Esophagus squamous epithelium (tissue), 4 donors: ENCODE measurements at regions not wholly inside any gene's neighbourhood (a gene's known extent, or its start where the extent isn't known, plus 50 kb on each side); places are given as distances from the start of the nearest gene placed in this dataset.
"Not testable (repeated sequence)": the region's sequence is repeated elsewhere in the genome, so short reads cannot be mapped to it uniquely, and the experiment has no call there.

Experiments
- POLR2A ChIP-seq, 4 donors: fragments of 450-650 bp; IDR thresholded peaks; one replicate each; pipeline ENCODE4 v1.6.1; 2017; ENCODE audit warnings: antibody characterized with exemption in 4 of 4, mild to moderate bottlenecking in 4 of 4, moderate library complexity in 3 of 4
- TF ChIP-seq, protein P1 (sequence below), 6 experiments: fragments of 450-650 bp in 4 of 6; fragments of 200-600 bp in 2 of 6; sonication (generic) in 2 of 6; IDR thresholded peaks; one replicate each; pipeline ENCODE4 v1.5.1; 2016 to 2019; ENCODE audit warnings: antibody characterized with exemption in 6 of 6, mild to moderate bottlenecking in 4 of 6, moderate library complexity in 4 of 6

DNA sequence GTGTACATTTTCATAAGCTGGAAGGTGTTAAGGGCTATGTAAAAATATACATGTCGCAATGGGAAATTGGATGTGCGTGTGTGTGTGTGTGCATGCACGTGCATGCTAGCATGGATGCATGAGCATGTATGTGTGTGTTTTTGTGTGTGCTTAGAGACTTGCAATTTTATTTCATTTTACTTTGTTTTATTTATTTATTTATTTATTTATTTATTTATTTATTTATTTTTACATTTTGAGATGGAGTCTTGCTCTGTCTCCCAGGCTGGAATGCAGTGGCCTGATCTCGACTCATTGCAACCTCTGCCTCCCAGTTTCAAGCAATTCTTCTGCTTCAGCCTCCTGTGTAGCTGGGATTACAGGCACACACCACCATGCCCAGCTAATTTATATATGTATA is 50.4 kb upstream of the CDH9 start:
- not testable (repeated sequence) for TF ChIP-seq POLR2A (IDR thresholded peaks at IDR 0.05)
- TF ChIP-seq, protein P1, sequence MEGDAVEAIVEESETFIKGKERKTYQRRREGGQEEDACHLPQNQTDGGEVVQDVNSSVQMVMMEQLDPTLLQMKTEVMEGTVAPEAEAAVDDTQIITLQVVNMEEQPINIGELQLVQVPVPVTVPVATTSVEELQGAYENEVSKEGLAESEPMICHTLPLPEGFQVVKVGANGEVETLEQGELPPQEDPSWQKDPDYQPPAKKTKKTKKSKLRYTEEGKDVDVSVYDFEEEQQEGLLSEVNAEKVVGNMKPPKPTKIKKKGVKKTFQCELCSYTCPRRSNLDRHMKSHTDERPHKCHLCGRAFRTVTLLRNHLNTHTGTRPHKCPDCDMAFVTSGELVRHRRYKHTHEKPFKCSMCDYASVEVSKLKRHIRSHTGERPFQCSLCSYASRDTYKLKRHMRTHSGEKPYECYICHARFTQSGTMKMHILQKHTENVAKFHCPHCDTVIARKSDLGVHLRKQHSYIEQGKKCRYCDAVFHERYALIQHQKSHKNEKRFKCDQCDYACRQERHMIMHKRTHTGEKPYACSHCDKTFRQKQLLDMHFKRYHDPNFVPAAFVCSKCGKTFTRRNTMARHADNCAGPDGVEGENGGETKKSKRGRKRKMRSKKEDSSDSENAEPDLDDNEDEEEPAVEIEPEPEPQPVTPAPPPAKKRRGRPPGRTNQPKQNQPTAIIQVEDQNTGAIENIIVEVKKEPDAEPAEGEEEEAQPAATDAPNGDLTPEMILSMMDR (IDR thresholded peaks at IDR 0.05): not testable (repeated sequence)
